ENCODE measurements at regions not wholly inside any gene's neighbourhood (a gene's known extent, or its start where the extent isn't known, plus 50 kb on each side); places are given as distances from the start of the nearest gene placed in this dataset.

GRCh38 chr20:6231556-6231955 is 108.7 kb upstream of the FERMT1 start:
- no peaks in the 10 kb centered on the region for H3F3A ChIP-seq (ENCODE audit: insufficient read depth)
- no peak overlapping the region for H3K27ac ChIP-seq (ENCODE audit: low read depth, low read length)
- TF ChIP-seq EZH2phosphoT487 (conservative IDR thresholded peaks at IDR 0.05; ENCODE audit: low read length) (no peak), CTCF (IDR thresholded peaks at IDR 0.05; ENCODE audit: insufficient read depth, low read length, poor library complexity, severe bottlenecking) (no peak)
- no peak overlapping the region for H2AFZ ChIP-seq (ENCODE audit: low read depth, low read length, severe bottlenecking)
- no peaks in the 10 kb centered on the region for H3K27me3 ChIP-seq (ENCODE audit: low read length)
- no peak overlapping the region for H3K4me2 ChIP-seq (ENCODE audit: low read depth, low read length, poor library complexity, severe bottlenecking)
- H3K79me2 ChIP-seq (ENCODE audit: insufficient read depth, low read length) = no peaks in the 10 kb centered on the region
- H3K36me3 ChIP-seq (ENCODE audit: low read length) = no peaks in the 10 kb centered on the region
- no peak overlapping the region for H3K9ac ChIP-seq (ENCODE audit: low read length)
- no peaks in the 10 kb centered on the region for H3K9me2 ChIP-seq (replicated peaks; ENCODE audit: insufficient read depth, low read length)
- H3K9me3 ChIP-seq (ENCODE audit: insufficient read depth, low read length) = no peaks in the 10 kb centered on the region
- no peaks in the 10 kb centered on the region for H4K20me1 ChIP-seq (ENCODE audit: low read depth, low read length)
- H3K4me3 ChIP-seq (ENCODE audit: insufficient read depth, low read length, poor library complexity, severe bottlenecking) = no peak overlapping the region

GRCh38 chr20:6228302-6228843 is 105.5 kb upstream of the FERMT1 start:
- no peak for TF ChIP-seq CTCF (IDR thresholded peaks at IDR 0.05; ENCODE audit: insufficient read depth, low read length, poor library complexity, severe bottlenecking)
- Histone ChIP-seq H3K4me2 (ENCODE audit: low read depth, low read length, poor library complexity, severe bottlenecking) (no peak overlapping the region), H3K79me2 (ENCODE audit: insufficient read depth, low read length) (no peaks in the 10 kb centered on the region), H2AFZ (ENCODE audit: low read depth, low read length, severe bottlenecking) (no peak overlapping the region), H4K20me1 (ENCODE audit: low read depth, low read length) (no peaks in the 10 kb centered on the region), H3K27ac (ENCODE audit: low read depth, low read length) (no peak overlapping the region), H3F3A (ENCODE audit: insufficient read depth) (no peaks in the 10 kb centered on the region), H3K9me3 (ENCODE audit: insufficient read depth, low read length) (no peaks in the 10 kb centered on the region), H3K4me3 (ENCODE audit: insufficient read depth, low read length, poor library complexity, severe bottlenecking) (no peak overlapping the region), H3K9me2 (replicated peaks; ENCODE audit: insufficient read depth, low read length) (no peaks in the 10 kb centered on the region), H3K36me3 (ENCODE audit: low read length) (no peaks in the 10 kb centered on the region), H3K27me3 (ENCODE audit: low read length) (no peaks in the 10 kb centered on the region), H3K9ac (ENCODE audit: low read length) (no peak overlapping the region)

- TF ChIP-seq CTCF (IDR thresholded peaks at IDR 0.05; ENCODE audit: insufficient read depth, low read length, poor library complexity, severe bottlenecking) = no peak
- TF ChIP-seq EZH2phosphoT487 (conservative IDR thresholded peaks at IDR 0.05; ENCODE audit: low read length) = no peak
- H2AFZ ChIP-seq (ENCODE audit: low read depth, low read length, severe bottlenecking) = no peak overlapping the region
- H3K27ac ChIP-seq (ENCODE audit: low read depth, low read length) = no peak overlapping the region
- no peaks in the 10 kb centered on the region for H3K27me3 ChIP-seq (ENCODE audit: low read length)
- H3F3A ChIP-seq (ENCODE audit: insufficient read depth) = no peaks in the 10 kb centered on the region
- no peaks in the 10 kb centered on the region for H3K9me3 ChIP-seq (ENCODE audit: insufficient read depth, low read length)
- no peak overlapping the region for H3K4me3 ChIP-seq (ENCODE audit: insufficient read depth, low read length, poor library complexity, severe bottlenecking)
- no peaks in the 10 kb centered on the region for H3K36me3 ChIP-seq (ENCODE audit: low read length)
- H3K9ac ChIP-seq (ENCODE audit: low read length) = no peak overlapping the region
- no peaks in the 10 kb centered on the region for H3K9me2 ChIP-seq (replicated peaks; ENCODE audit: insufficient read depth, low read length)
- no peaks in the 10 kb centered on the region for H3K79me2 ChIP-seq (ENCODE audit: insufficient read depth, low read length)
- no peaks in the 10 kb centered on the region for H4K20me1 ChIP-seq (ENCODE audit: low read depth, low read length)
- no peak overlapping the region for H3K4me2 ChIP-seq (ENCODE audit: low read depth, low read length, poor library complexity, severe bottlenecking)
These were observed 90.5 kb upstream of the FERMT1 start for GRCh38 chr20:6213311-6213710.

Data from SU-DHL-6 (cell line).